Transverse colon (tissue), 4 donors: ENCODE measurements at regions not wholly inside any gene's neighbourhood (a gene's known extent, or its start where the extent isn't known, plus 50 kb on each side); places are given as distances from the start of the nearest gene placed in this dataset.

Experiments
- DNase-seq: peaks from one replicate; pipeline ENCODE4 v3.0.0-alpha.2; 2019
- H3K27ac ChIP-seq, 4 donors: fragments of 200-600 bp; sonication (generic); 2 replicates each; pipeline ENCODE4 v1.5.1; 2016 to 2018; ENCODE audit warnings: inconsistent platforms in 4 of 4
- H3K27me3 ChIP-seq: fragments of 200-600 bp; sonication (generic); 2 replicates; pipeline ENCODE4 v1.5.1; 2017; ENCODE audit warnings: inconsistent platforms
- H3K36me3 ChIP-seq, 4 donors: fragments of 200-600 bp; sonication (generic); 2 replicates each; pipeline ENCODE4 v1.5.1; 2017 to 2019; ENCODE audit warnings: inconsistent platforms in 4 of 4
- H3K4me1 ChIP-seq, 4 donors: fragments of 200-600 bp; sonication (generic); 2 replicates each; pipeline ENCODE4 v1.5.1; 2017 to 2020; ENCODE audit warnings: inconsistent platforms in 4 of 4
- H3K4me3 ChIP-seq, 4 donors: fragments of 200-600 bp; sonication (generic); 1 replicate in 1 of 4; 2 replicates in 3 of 4; pipeline versions ENCODE4 v1.5.1 to v1.6.1; 2017 to 2019; ENCODE audit warnings: inconsistent platforms in 4 of 4
- H3K9me3 ChIP-seq, 2 donors: fragments of 200-600 bp; sonication (generic); 2 replicates each; pipeline ENCODE4 v1.5.1; 2017 to 2019; ENCODE audit warnings: inconsistent platforms in 2 of 2
- EP300 ChIP-seq: sonication (generic); formaldehyde crosslinking; IDR thresholded peaks from one replicate; pipeline ENCODE4 v1.6.1; 2017; ENCODE audit warnings: antibody characterized with exemption, low read depth
- POLR2A ChIP-seq: fragments of 450-650 bp; IDR thresholded peaks from one replicate; pipeline ENCODE4 v1.6.1; 2016; ENCODE audit warnings: antibody characterized with exemption, mild to moderate bottlenecking, moderate library complexity
- POLR2AphosphoS5 ChIP-seq, 3 donors: sonication (generic); formaldehyde crosslinking; IDR thresholded peaks; one replicate each; pipeline ENCODE4 v1.6.1; 2016; ENCODE audit warnings: antibody characterized with exemption in 3 of 3
- WGBS, 2 donors: methylation state at CpG; one replicate each; pipeline ENCODE4 v1.1.5; 2018; ENCODE audit warnings: low coverage in 1 of 2; 5-methylcytosine and 5-hydroxymethylcytosine counted together
- in situ Hi-C, 4 donors: fragments of 200-750 bp; cut with MboI; loops; one replicate each; pipeline versions ENCODE4 v1.15.0 to v1.15.1; 2017; ENCODE audit warnings: low sequenced_read_pairs in 3 of 4, low pct_ligation_motif_present in 1 of 4, low pct_unique_long_range_greater_than_20kb in 1 of 4
- intact Hi-C: fragments of 100-400 bp; cut with DNase I; formaldehyde crosslinking; loops from one replicate; pipeline ENCODE4 v1.15.1; 2023; ENCODE audit warnings: low total_unique reads
- TF ChIP-seq, protein P1 (sequence below), 5 experiments: fragments of 200-600 bp in 3 of 5; fragments of 450-650 bp in 2 of 5; sonication (generic) in 3 of 5; IDR thresholded peaks; 1 replicate in 2 of 5; 2 replicates in 3 of 5; pipeline ENCODE4 v1.5.1; 2016 to 2017; ENCODE audit warnings: antibody characterized with exemption in 5 of 5, inconsistent platforms in 3 of 5, mild to moderate bottlenecking in 2 of 5, moderate library complexity in 1 of 5

DNA sequence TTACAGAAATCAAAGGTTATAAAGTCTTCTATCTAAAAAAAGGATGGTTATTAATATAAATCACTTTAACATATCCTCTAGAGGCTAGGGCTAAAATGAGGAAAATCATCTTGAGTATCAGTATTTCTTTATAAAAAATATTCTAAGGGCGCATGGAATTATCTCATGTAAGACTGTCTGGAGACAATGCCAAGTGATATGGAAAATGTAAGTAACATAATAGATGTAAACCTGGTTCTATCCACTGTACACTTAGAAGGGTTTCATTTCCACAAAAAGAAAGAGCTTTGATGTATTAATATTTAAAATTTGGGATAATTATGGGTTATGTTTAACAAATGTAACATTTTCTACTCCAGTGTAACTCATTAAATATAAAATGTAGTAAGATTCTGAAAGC, 95.9 kb upstream of the DPH5 start:
- no peak overlapping the region for H3K27ac ChIP-seq
- H3K27me3 ChIP-seq: no peaks in the 10 kb centered on the region
- 85 to 88% methylated on average over 1 of the region's 1 CpG for WGBS, 2 donors
- no peaks in the 10 kb centered on the region for H3K9me3 ChIP-seq
- in situ Hi-C loops (no loop called here), intact Hi-C loops (no loop called here)
- no peaks in the 10 kb centered on the region for H3K36me3 ChIP-seq
- no peak for TF ChIP-seq POLR2A
- no peak for TF ChIP-seq POLR2AphosphoS5 (IDR thresholded peaks at IDR 0.05)
- TF ChIP-seq, protein P1, sequence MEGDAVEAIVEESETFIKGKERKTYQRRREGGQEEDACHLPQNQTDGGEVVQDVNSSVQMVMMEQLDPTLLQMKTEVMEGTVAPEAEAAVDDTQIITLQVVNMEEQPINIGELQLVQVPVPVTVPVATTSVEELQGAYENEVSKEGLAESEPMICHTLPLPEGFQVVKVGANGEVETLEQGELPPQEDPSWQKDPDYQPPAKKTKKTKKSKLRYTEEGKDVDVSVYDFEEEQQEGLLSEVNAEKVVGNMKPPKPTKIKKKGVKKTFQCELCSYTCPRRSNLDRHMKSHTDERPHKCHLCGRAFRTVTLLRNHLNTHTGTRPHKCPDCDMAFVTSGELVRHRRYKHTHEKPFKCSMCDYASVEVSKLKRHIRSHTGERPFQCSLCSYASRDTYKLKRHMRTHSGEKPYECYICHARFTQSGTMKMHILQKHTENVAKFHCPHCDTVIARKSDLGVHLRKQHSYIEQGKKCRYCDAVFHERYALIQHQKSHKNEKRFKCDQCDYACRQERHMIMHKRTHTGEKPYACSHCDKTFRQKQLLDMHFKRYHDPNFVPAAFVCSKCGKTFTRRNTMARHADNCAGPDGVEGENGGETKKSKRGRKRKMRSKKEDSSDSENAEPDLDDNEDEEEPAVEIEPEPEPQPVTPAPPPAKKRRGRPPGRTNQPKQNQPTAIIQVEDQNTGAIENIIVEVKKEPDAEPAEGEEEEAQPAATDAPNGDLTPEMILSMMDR (IDR thresholded peaks at IDR 0.05): no peak
- TF ChIP-seq EP300: no peak
- H3K4me1 ChIP-seq: no peaks in the 10 kb centered on the region
- H3K4me3 ChIP-seq: no peak overlapping the region
- DNase-seq: no peak

DNA sequence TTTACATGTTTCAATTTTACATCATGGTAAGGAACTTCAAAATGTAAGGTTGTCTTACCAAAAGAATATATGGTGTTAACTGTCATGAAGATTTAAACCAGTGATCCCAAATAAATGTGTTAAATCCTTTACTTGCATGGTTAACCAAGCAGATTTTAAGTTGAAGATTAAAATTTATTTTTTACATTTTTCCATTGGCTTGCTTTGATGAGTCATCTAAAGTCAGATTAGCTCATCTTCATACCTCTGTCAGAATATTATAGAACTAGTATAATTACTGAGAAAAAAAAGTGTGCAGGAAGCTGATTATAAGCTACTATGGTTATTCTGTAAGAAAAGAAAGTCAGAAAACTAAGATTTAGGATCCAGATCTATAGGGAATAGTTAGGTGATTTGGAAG, 95.3 kb upstream of the DPH5 start:
- H3K4me3 ChIP-seq: no peak overlapping the region
- no peaks in the 10 kb centered on the region for H3K27me3 ChIP-seq
- no peaks in the 10 kb centered on the region for H3K9me3 ChIP-seq
- H3K36me3 ChIP-seq: no peaks in the 10 kb centered on the region
- DNase-seq: no peak
- no peak for TF ChIP-seq POLR2AphosphoS5 (IDR thresholded peaks at IDR 0.05)
- no peak for TF ChIP-seq POLR2A
- TF ChIP-seq EP300: no peak
- TF ChIP-seq, protein P1 (IDR thresholded peaks at IDR 0.05): no peak
- in situ Hi-C loops (no loop called here), intact Hi-C loops (no loop called here)
- no peak overlapping the region for H3K27ac ChIP-seq
- no peaks in the 10 kb centered on the region for H3K4me1 ChIP-seq

DNA sequence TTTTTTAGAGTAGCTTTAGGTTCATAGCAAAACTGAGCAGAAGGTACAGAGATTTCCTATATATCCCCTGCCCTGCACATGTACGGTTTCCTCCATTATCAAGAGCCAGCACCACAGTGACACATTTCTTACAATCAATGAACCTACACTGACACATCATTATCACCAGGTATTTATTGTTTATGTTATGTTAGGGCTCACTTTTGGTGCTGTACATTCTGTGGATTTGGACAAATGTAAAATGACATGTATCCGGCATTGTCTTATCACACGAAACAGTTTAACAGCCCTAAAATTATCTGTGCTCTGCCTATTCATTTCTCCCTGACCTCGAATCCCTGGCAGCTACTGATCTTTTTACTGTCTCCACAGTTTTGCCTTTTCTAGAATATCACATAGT, 93.7 kb upstream of the DPH5 start:
- no peak for DNase-seq
- Histone ChIP-seq H3K4me3 (no peak overlapping the region), H3K4me1 (no peaks in the 10 kb centered on the region), H3K27ac (no peak overlapping the region), H3K36me3 (no peaks in the 10 kb centered on the region), H3K27me3 (no peaks in the 10 kb centered on the region), H3K9me3 (no peaks in the 10 kb centered on the region)
- intact Hi-C loops (no loop called here), in situ Hi-C loops (no loop called here)
- TF ChIP-seq, protein P1 (IDR thresholded peaks at IDR 0.05): no peak
- no peak for TF ChIP-seq POLR2AphosphoS5 (IDR thresholded peaks at IDR 0.05)
- no peak for TF ChIP-seq EP300
- TF ChIP-seq POLR2A: no peak
- 70 to 80% methylated on average over 4 of the region's 4 CpGs for WGBS, 2 donors

DNA sequence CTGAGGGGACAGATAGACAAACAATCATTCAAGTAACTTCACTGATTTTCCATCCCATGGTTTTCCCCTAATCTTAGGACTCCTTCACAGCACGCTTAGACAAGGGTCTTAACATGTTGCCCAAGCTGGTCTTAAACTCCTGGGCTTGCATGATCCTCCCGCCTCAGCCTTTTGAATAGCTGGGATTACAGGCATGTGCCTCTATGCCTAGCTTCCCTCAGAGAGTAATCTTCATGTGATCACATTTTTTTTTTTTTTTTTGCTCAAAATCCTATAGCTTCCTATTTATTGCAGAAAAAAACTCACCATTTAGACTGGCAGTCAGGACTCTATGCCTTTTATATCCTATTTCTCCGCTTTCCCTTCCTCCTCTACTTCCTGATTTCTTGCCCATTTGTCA, 90.4 kb upstream of the DPH5 start:
- no peak overlapping the region for H3K4me3 ChIP-seq
- H3K9me3 ChIP-seq: no peaks in the 10 kb centered on the region
- no peaks in the 10 kb centered on the region for H3K27me3 ChIP-seq
- DNase-seq: no peak
- TF ChIP-seq, protein P1 (IDR thresholded peaks at IDR 0.05): no peak
- TF ChIP-seq POLR2A (no peak), POLR2AphosphoS5 (IDR thresholded peaks at IDR 0.05) (no peak), EP300 (no peak)
- intact Hi-C loops: no loop called here
- no peak overlapping the region for H3K27ac ChIP-seq
- in situ Hi-C loops: no loop called here
- H3K4me1 ChIP-seq: no peaks in the 10 kb centered on the region
- WGBS, 2 donors: 91 to 95% methylated on average over 3 of the region's 3 CpGs
- no peaks in the 10 kb centered on the region for H3K36me3 ChIP-seq
